ACC112 (cell line): ENCODE measurements at regions not wholly inside any gene's neighbourhood (a gene's known extent, or its start where the extent isn't known, plus 50 kb on each side); places are given as distances from the start of the nearest gene placed in this dataset.

ENCODE experiments used
- H2AFZ ChIP-seq: fragments of 200-600 bp; sonication (generic); one replicate; pipeline ENCODE4 v1.6.0; 2017; ENCODE audit warnings: antibody characterized with exemption, low read length; ENCODE audit not compliant: unreplicated experiment
- H3K27ac ChIP-seq: fragments of 200-600 bp; sonication (generic); 2 replicates; pipeline ENCODE4 v1.5.1; 2014; ENCODE audit warnings: low read depth, mild to moderate bottlenecking, antibody characterized with exemption, low read length, moderate library complexity
- H3K27me3 ChIP-seq: fragments of 200-600 bp; sonication (generic); 2 replicates; pipeline ENCODE4 v1.6.1; 2014; ENCODE audit warnings: mild to moderate bottlenecking, antibody characterized with exemption, low read length, moderate library complexity, mixed read lengths; ENCODE audit not compliant: insufficient read depth
- H3K36me3 ChIP-seq: fragments of 200-600 bp; sonication (generic); 2 replicates; pipeline ENCODE4 v1.6.1; 2016; ENCODE audit warnings: mild to moderate bottlenecking, antibody characterized with exemption, low read length, moderate library complexity, mixed read lengths; ENCODE audit not compliant: insufficient read depth
- H3K4me1 ChIP-seq: fragments of 200-600 bp; sonication (generic); one replicate; pipeline ENCODE4 v1.6.1; 2016; ENCODE audit warnings: low read length, mixed read lengths; ENCODE audit not compliant: insufficient read depth, unreplicated experiment, control insufficient read depth
- H3K4me3 ChIP-seq: fragments of 200-600 bp; sonication (generic); 2 replicates; pipeline ENCODE4 v1.5.1; 2014; ENCODE audit warnings: mild to moderate bottlenecking, low read depth, low read length
- H3K79me2 ChIP-seq: fragments of 200-600 bp; sonication (generic); one replicate; pipeline ENCODE4 v1.6.0; 2016; ENCODE audit warnings: low read length; ENCODE audit not compliant: control insufficient read depth, unreplicated experiment, insufficient read depth

GRCh38 chr14:98474900-98475299 lies 797.1 kb downstream of the BCL11B start:
- Histone ChIP-seq H3K4me3 (no peak overlapping the region), H2AFZ (no peak overlapping the region), H3K27ac (no peak overlapping the region), H3K27me3 (no peaks in the 10 kb centered on the region), H3K79me2 (no peaks in the 10 kb centered on the region), H3K36me3 (no peaks in the 10 kb centered on the region), H3K4me1 (no peaks in the 10 kb centered on the region)

- H3K4me1 ChIP-seq: no peaks in the 10 kb centered on the region
- no peak overlapping the region for H2AFZ ChIP-seq
- H3K4me3 ChIP-seq: no peak overlapping the region
- H3K27me3 ChIP-seq: no peaks in the 10 kb centered on the region
- no peaks in the 10 kb centered on the region for H3K36me3 ChIP-seq
- no peaks in the 10 kb centered on the region for H3K79me2 ChIP-seq
- no peak overlapping the region for H3K27ac ChIP-seq
These were observed 794.1 kb downstream of the BCL11B start for GRCh38 chr14:98477935-98478334.

GRCh38 chr14:98489115-98489514 lies 782.9 kb downstream of the BCL11B start:
- Histone ChIP-seq H3K27me3 (no peaks in the 10 kb centered on the region), H3K4me1 (no peaks in the 10 kb centered on the region)

GRCh38 chr14:98494582-98494981 lies 777.4 kb downstream of the BCL11B start:
- Histone ChIP-seq H3K27me3 (no peaks in the 10 kb centered on the region), H3K36me3 (no peaks in the 10 kb centered on the region), H3K27ac (no peak overlapping the region), H3K4me1 (no peaks in the 10 kb centered on the region), H3K4me3 (no peak overlapping the region), H3K79me2 (no peaks in the 10 kb centered on the region), H2AFZ (no peak overlapping the region)

More at GRCh38 chr14:98489115-98489514, 782.9 kb downstream of the BCL11B start:
- Histone ChIP-seq H3K4me3 (no peak overlapping the region), H3K36me3 (no peaks in the 10 kb centered on the region), H3K27ac (no peak overlapping the region), H3K79me2 (no peaks in the 10 kb centered on the region), H2AFZ (no peak overlapping the region)

- no peaks in the 10 kb centered on the region for H3K79me2 ChIP-seq
- no peaks in the 10 kb centered on the region for H3K4me1 ChIP-seq
- H3K27ac ChIP-seq: no peak overlapping the region
- no peak overlapping the region for H2AFZ ChIP-seq
- H3K27me3 ChIP-seq: no peaks in the 10 kb centered on the region
- H3K36me3 ChIP-seq: no peaks in the 10 kb centered on the region
- H3K4me3 ChIP-seq: no peak overlapping the region
These were observed 773.7 kb downstream of the BCL11B start for GRCh38 chr14:98498019-98498885.

- Histone ChIP-seq H3K4me1 (no peaks in the 10 kb centered on the region), H3K27ac (no peak overlapping the region), H3K79me2 (no peaks in the 10 kb centered on the region), H3K27me3 (no peaks in the 10 kb centered on the region), H3K4me3 (no peak overlapping the region), H3K36me3 (no peaks in the 10 kb centered on the region), H2AFZ (no peak overlapping the region)
These were observed 770.7 kb downstream of the BCL11B start for GRCh38 chr14:98501335-98501734.

GRCh38 chr14:98501836-98502235 lies 770.2 kb downstream of the BCL11B start:
- no peaks in the 10 kb centered on the region for H3K79me2 ChIP-seq
- H3K27ac ChIP-seq: no peak overlapping the region
- no peak overlapping the region for H2AFZ ChIP-seq
- no peaks in the 10 kb centered on the region for H3K36me3 ChIP-seq
- H3K4me3 ChIP-seq: no peak overlapping the region
- H3K4me1 ChIP-seq: no peaks in the 10 kb centered on the region
- H3K27me3 ChIP-seq: no peaks in the 10 kb centered on the region

GRCh38 chr14:98503086-98503815 lies 768.7 kb downstream of the BCL11B start:
- Histone ChIP-seq H2AFZ (no peak overlapping the region), H3K4me1 (no peaks in the 10 kb centered on the region), H3K27ac (no peak overlapping the region), H3K4me3 (no peak overlapping the region), H3K36me3 (no peaks in the 10 kb centered on the region), H3K79me2 (no peaks in the 10 kb centered on the region), H3K27me3 (no peaks in the 10 kb centered on the region)

GRCh38 chr14:98507264-98507663 lies 764.7 kb downstream of the BCL11B start:
- Histone ChIP-seq H3K79me2 (no peaks in the 10 kb centered on the region), H3K27me3 (no peaks in the 10 kb centered on the region), H3K36me3 (no peaks in the 10 kb centered on the region), H3K27ac (no peak overlapping the region), H3K4me1 (no peaks in the 10 kb centered on the region), H2AFZ (no peak overlapping the region), H3K4me3 (no peak overlapping the region)

- Histone ChIP-seq H3K4me3 (no peak overlapping the region), H3K27ac (no peak overlapping the region), H3K79me2 (no peaks in the 10 kb centered on the region), H3K36me3 (no peaks in the 10 kb centered on the region), H3K4me1 (no peaks in the 10 kb centered on the region), H3K27me3 (no peaks in the 10 kb centered on the region), H2AFZ (no peak overlapping the region)
These were observed 761.6 kb downstream of the BCL11B start for GRCh38 chr14:98510392-98510791.
